ENCODE measurements at regions not wholly inside any gene's neighbourhood (a gene's known extent, or its start where the extent isn't known, plus 50 kb on each side); places are given as distances from the start of the nearest gene placed in this dataset.

DNA sequence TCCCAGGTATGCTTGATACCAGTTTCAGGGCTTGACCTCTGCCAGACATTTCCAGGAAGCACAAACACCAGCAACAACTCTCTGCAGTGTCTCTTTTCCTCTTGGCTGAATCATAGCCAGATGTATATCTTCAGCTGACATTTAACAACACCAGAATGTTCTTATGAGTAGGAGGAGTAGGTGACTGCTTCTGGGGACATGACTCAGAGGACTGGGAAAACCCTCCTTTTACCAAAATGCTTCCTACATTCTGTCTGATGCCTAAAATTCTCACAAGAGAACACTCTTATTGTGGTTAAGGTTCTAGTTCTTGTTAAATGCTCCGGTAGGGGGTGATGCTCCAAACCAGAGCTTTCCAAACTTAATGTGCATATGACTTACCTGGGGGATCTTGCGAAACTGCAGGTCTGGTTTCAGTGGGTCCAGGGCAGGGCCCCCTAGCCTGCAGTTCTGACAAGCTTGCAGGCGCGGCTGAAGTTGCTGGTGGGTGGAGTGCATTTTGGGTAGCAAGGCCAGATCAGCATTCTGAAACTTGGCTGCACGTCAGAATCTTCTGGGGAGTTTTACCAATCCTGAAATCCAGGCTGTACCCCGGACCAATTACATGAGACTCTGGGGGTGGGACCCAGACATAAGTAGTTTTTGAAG, 329.3 kb upstream of the RPS6KA3 start:
- POLR2A ChIA-PET (ENCODE audit: unreplicated experiment) = no interaction called here

DNA sequence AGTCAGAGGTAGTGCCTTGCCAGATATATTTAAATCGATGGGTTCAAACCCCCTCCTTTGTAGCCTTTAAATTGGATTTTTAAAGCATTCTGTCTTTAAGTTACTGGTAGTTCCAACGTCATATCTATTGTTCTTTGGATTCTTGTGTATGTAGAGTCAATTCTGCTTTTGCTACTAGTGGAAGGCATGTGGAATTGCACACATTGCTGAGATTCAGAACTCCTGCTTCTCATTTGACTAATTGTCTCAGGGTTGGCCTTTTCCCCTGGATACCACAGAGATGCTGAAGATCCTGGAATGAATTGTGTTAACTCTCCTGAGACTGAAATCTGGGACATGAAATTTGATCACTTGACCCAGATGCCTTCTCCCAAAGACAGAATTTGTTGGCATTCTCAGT, 328.3 kb upstream of the RPS6KA3 start:
- no peaks in the 10 kb centered on the region for H3K79me2 ChIP-seq (ENCODE audit: low read length)
- H3K36me3 ChIP-seq (ENCODE audit: low read depth, low read length) = no peaks in the 10 kb centered on the region
- intact Hi-C loops (cut with micrococcal nuclease) = no loop called here
- CTCF ChIA-PET = no interaction called here
- no peaks in the 10 kb centered on the region for H3K9me2 ChIP-seq (replicated peaks; ENCODE audit: low read length)
- H3K27me3 ChIP-seq (ENCODE audit: low read length) = no peaks in the 10 kb centered on the region
- H3K9me3 ChIP-seq (ENCODE audit: low read length) = no peaks in the 10 kb centered on the region
- H2AFZ ChIP-seq (ENCODE audit: low read length) = no peak overlapping the region
- no peak for TF ChIP-seq EZH2 (IDR thresholded peaks at IDR 0.05; ENCODE audit: low read length, unreplicated experiment)
- TF ChIP-seq, protein P1, sequence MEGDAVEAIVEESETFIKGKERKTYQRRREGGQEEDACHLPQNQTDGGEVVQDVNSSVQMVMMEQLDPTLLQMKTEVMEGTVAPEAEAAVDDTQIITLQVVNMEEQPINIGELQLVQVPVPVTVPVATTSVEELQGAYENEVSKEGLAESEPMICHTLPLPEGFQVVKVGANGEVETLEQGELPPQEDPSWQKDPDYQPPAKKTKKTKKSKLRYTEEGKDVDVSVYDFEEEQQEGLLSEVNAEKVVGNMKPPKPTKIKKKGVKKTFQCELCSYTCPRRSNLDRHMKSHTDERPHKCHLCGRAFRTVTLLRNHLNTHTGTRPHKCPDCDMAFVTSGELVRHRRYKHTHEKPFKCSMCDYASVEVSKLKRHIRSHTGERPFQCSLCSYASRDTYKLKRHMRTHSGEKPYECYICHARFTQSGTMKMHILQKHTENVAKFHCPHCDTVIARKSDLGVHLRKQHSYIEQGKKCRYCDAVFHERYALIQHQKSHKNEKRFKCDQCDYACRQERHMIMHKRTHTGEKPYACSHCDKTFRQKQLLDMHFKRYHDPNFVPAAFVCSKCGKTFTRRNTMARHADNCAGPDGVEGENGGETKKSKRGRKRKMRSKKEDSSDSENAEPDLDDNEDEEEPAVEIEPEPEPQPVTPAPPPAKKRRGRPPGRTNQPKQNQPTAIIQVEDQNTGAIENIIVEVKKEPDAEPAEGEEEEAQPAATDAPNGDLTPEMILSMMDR (conservative IDR thresholded peaks at IDR 0.05; ENCODE audit: low read depth, low read length) = peak; percentile 38; the same call in 1 of the 2 replicates
- no peak for ATAC-seq
- peak; percentile 9 for DNase-seq
- no peaks in the 10 kb centered on the region for H4K20me1 ChIP-seq (ENCODE audit: low read length)
- H3K4me3 ChIP-seq (ENCODE audit: low read length) = no peak overlapping the region
- H3K9ac ChIP-seq (ENCODE audit: low read length) = no peak overlapping the region
- POLR2A ChIA-PET (ENCODE audit: unreplicated experiment) = no interaction called here
- H3K27ac ChIP-seq (ENCODE audit: low read length) = no peak overlapping the region
- no peak overlapping the region for H3K4me2 ChIP-seq (ENCODE audit: low read length)
- H3F3A ChIP-seq (ENCODE audit: low read length, unreplicated experiment) = no peaks in the 10 kb centered on the region
- peaks cover 17% of the 10 kb centered on the region for H3K4me1 ChIP-seq (ENCODE audit: insufficient read depth, low read length)
- no TSS peak for BruUV-seq (replicated peaks)

More for the DNA sequence above, 329.3 kb upstream of the RPS6KA3 start:
- Histone ChIP-seq H3K27me3 (ENCODE audit: low read length) (no peaks in the 10 kb centered on the region), H3K9ac (ENCODE audit: low read length) (no peak overlapping the region), H3K9me3 (ENCODE audit: low read length) (no peaks in the 10 kb centered on the region), H2AFZ (ENCODE audit: low read length) (no peak overlapping the region), H3F3A (ENCODE audit: low read length, unreplicated experiment) (no peaks in the 10 kb centered on the region), H3K36me3 (ENCODE audit: low read depth, low read length) (no peaks in the 10 kb centered on the region), H3K27ac (ENCODE audit: low read length) (peak overlapping the region; percentile 63), H3K4me2 (ENCODE audit: low read length) (peak overlapping the region; percentile 30), H4K20me1 (ENCODE audit: low read length) (no peaks in the 10 kb centered on the region), H3K4me3 (ENCODE audit: low read length) (no peak overlapping the region), H3K79me2 (ENCODE audit: low read length) (no peaks in the 10 kb centered on the region), H3K9me2 (replicated peaks; ENCODE audit: low read length) (no peaks in the 10 kb centered on the region), H3K4me1 (ENCODE audit: insufficient read depth, low read length) (peaks cover 17% of the 10 kb centered on the region)
- ATAC-seq = no peak
- intact Hi-C loops (cut with micrococcal nuclease) = no loop called here
- TF ChIP-seq EZH2 (IDR thresholded peaks at IDR 0.05; ENCODE audit: low read length, unreplicated experiment) = no peak
- TF ChIP-seq, protein P1 (conservative IDR thresholded peaks at IDR 0.05; ENCODE audit: low read depth, low read length) = no peak
- TF ChIP-seq EZH2phosphoT487 (IDR thresholded peaks at IDR 0.05; ENCODE audit: borderline replicate concordance, low read length) = no peak
- BruUV-seq (replicated peaks) = no TSS peak
- peak; percentile 72 for DNase-seq
- CTCF ChIA-PET = no interaction called here

DNA sequence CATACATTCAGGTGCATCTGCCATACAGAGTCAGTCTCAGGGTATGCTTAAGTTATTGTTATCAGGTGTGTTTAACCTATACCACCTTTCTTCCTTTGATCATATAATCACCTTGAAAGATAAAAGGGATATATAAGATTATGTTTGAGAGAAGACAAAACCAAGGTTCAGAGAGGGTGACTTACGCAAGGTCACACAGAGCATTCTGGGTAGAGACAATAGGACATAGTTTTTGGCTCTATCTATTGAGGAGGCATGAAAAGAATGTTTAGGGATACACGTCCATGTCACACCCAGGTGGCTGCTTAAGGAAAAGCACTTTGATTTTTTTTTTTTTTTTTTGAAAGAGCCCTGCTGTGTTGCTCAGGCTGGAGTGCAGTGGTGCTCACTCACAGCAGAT, 327.1 kb upstream of the RPS6KA3 start:
- Histone ChIP-seq H3K36me3 (ENCODE audit: low read depth, low read length) (no peaks in the 10 kb centered on the region), H3K9me2 (replicated peaks; ENCODE audit: low read length) (no peaks in the 10 kb centered on the region), H3K4me1 (ENCODE audit: insufficient read depth, low read length) (peaks cover 17% of the 10 kb centered on the region), H3F3A (ENCODE audit: low read length, unreplicated experiment) (no peaks in the 10 kb centered on the region), H3K4me2 (ENCODE audit: low read length) (no peak overlapping the region), H3K9ac (ENCODE audit: low read length) (no peak overlapping the region), H3K27me3 (ENCODE audit: low read length) (no peaks in the 10 kb centered on the region), H2AFZ (ENCODE audit: low read length) (no peak overlapping the region), H3K27ac (ENCODE audit: low read length) (no peak overlapping the region), H3K9me3 (ENCODE audit: low read length) (no peaks in the 10 kb centered on the region), H3K4me3 (ENCODE audit: low read length) (no peak overlapping the region), H4K20me1 (ENCODE audit: low read length) (no peaks in the 10 kb centered on the region), H3K79me2 (ENCODE audit: low read length) (no peaks in the 10 kb centered on the region)
- ATAC-seq = no peak
- ChIA-PET CTCF (no interaction called here), POLR2A (ENCODE audit: unreplicated experiment) (no interaction called here)
- intact Hi-C loops (cut with micrococcal nuclease) = no loop called here
- DNase-seq = no peak
- BruUV-seq (replicated peaks) = no TSS peak
- TF ChIP-seq EZH2 (IDR thresholded peaks at IDR 0.05; ENCODE audit: low read length, unreplicated experiment) (no peak), EZH2phosphoT487 (IDR thresholded peaks at IDR 0.05; ENCODE audit: borderline replicate concordance, low read length) (no peak)
- TF ChIP-seq, protein P1 (conservative IDR thresholded peaks at IDR 0.05; ENCODE audit: low read depth, low read length) = no peak

All from PC-3 (cell line).